Peyer's patch (tissue), 4 donors: ENCODE measurements at regions not wholly inside any gene's neighbourhood (a gene's known extent, or its start where the extent isn't known, plus 50 kb on each side); places are given as distances from the start of the nearest gene placed in this dataset.

Source experiments
- CTCF ChIP-seq, 6 experiments: fragments of 450-650 bp in 4 of 6; fragments of 200-600 bp in 2 of 6; sonication (generic) in 1 of 6; IDR thresholded peaks; one replicate each; pipeline ENCODE4 v1.5.1; 2017 to 2019; ENCODE audit warnings: antibody characterized with exemption in 6 of 6, mild to moderate bottlenecking in 3 of 6, moderate library complexity in 1 of 6
- POLR2A ChIP-seq, 2 donors: fragments of 450-650 bp; IDR thresholded peaks; one replicate each; pipeline ENCODE4 v1.5.1; 2017; ENCODE audit warnings: antibody characterized with exemption in 2 of 2, mild to moderate bottlenecking in 2 of 2, moderate library complexity in 2 of 2

DNA sequence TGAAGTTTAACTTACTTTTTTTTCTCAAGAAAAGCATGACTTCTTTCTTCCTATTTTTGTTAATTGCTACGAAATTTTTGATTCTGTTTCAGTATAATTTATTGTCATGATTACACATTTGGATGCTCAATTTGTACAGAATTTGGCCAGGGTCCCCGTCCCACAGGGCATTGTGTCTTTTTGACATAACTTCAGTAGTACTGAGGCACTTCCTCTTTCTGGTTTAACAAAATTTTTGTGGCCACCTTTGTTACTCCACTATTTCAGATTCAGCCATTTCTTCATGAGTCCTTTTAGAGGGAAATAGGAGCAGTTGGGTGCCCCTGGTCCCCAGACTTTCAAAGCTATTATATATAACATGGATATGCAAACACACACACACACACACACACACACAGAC, 1248.7 kb downstream of the PCDH7 start:
- TF ChIP-seq CTCF (IDR thresholded peaks at IDR 0.05): no peak
- TF ChIP-seq POLR2A (IDR thresholded peaks at IDR 0.05): no peak
